Parathyroid adenoma (tissue), 2 donors: ENCODE measurements at regions not wholly inside any gene's neighbourhood (a gene's known extent, or its start where the extent isn't known, plus 50 kb on each side); places are given as distances from the start of the nearest gene placed in this dataset.

Experiments used
- H2AFZ ChIP-seq: fragments of 300-600 bp; sonication (generic); one replicate; pipeline ENCODE4 v1.7.0; 2017; ENCODE audit warnings: antibody characterized with exemption, mild to moderate bottlenecking
- H3K27ac ChIP-seq: fragments of 300-600 bp; sonication (generic); one replicate; pipeline ENCODE4 v1.7.0; 2017
- H3K27me3 ChIP-seq: fragments of 300-600 bp; sonication (generic); one replicate; pipeline ENCODE4 v1.7.0; 2017; ENCODE audit warnings: low read length; ENCODE audit not compliant: control insufficient read depth, insufficient read depth
- H3K36me3 ChIP-seq: fragments of 300-600 bp; sonication (generic); one replicate; pipeline ENCODE4 v1.7.0; 2017; ENCODE audit warnings: low read length; ENCODE audit not compliant: control insufficient read depth, insufficient read depth
- H3K4me1 ChIP-seq: fragments of 300-600 bp; sonication (generic); one replicate; pipeline ENCODE4 v1.7.0; 2017; ENCODE audit warnings: control low read depth
- H3K4me2 ChIP-seq: fragments of 300-600 bp; sonication (generic); one replicate; pipeline ENCODE4 v1.7.0; 2017; ENCODE audit warnings: low read length
- H3K4me3 ChIP-seq: fragments of 300-600 bp; sonication (generic); one replicate; pipeline ENCODE4 v1.7.0; 2017; ENCODE audit warnings: low read depth, low read length
- H3K79me2 ChIP-seq: fragments of 300-600 bp; sonication (generic); one replicate; pipeline ENCODE4 v1.7.0; 2017; ENCODE audit warnings: control low read depth
- H3K9ac ChIP-seq: fragments of 300-600 bp; sonication (generic); one replicate; pipeline ENCODE4 v1.7.0; 2017; ENCODE audit warnings: mild to moderate bottlenecking
- H3K9me3 ChIP-seq: fragments of 300-600 bp; sonication (generic); one replicate; pipeline ENCODE4 v1.7.0; 2017; ENCODE audit warnings: low read length; ENCODE audit not compliant: control insufficient read depth
- CTCF ChIP-seq: fragments of 300-600 bp; sonication (generic); IDR thresholded peaks from one replicate; pipeline ENCODE4 v1.7.0; 2017; ENCODE audit warnings: antibody characterized with exemption, mild to moderate bottlenecking
- donor health status: primary hyperparathyroidism.

DNA sequence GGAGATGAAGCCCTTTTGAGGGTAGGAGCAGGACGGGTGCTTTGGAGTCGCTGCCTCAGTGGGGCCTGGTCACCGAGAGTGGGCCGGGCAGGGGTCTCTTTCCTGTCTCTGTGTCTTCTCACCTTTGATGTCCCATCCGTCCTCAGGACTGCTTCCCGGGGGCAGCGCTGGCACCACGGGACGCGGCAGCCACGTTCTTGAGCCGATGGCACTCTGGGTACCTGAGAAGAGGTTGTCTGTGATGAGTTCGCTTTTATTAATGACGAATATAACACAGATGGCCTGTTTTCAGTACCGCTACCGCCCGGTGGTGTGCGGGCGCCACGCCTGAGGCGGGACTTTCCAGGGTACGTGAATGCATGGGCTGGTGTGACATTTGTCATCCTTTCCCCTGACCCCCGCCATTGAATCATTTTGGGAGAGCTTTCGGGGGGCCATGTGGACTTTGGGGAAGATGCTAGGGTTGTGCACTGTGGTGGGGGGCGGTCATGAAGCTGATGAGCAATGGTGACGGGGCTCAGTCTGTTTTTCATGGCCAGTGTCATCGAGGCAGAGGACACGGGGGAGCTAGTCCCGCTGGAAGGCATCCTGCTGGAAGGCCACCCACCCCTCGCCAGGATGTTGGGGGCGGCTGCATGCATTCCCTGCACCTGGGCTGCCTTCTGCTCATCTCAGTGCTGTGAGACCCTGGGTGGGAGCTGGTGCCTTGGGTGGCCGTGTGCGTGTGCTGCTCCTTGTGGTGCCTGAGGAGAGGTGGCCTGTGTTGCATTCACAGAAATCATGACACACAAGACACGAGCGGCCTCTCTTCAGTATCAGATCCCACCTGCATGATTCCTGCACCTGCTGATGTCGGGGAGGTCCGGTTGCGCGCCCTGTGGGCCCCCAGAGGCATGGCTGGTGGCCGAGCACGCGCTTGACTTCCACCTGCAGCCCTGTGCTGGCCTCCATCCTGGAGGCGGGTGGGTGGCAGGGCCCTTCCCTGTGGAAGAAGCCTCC is 162.5 kb upstream of the RTL1 start:
- Histone ChIP-seq H3K4me2 (no peak overlapping the region), H3K9ac (no peak overlapping the region), H3K27ac (no peak overlapping the region), H2AFZ (no peak overlapping the region), H3K27me3 (no peaks in the 10 kb centered on the region), H3K79me2 (no peaks in the 10 kb centered on the region), H3K9me3 (no peaks in the 10 kb centered on the region), H3K4me1 (no peaks in the 10 kb centered on the region), H3K4me3 (no peak overlapping the region), H3K36me3 (no peaks in the 10 kb centered on the region)
- TF ChIP-seq CTCF, result no peak

GRCh38 chr14:101066826-101067510 is 163.4 kb upstream of the RTL1 start:
- no peak overlapping the region for H3K4me3 ChIP-seq
- no peak overlapping the region for H3K9ac ChIP-seq
- TF ChIP-seq CTCF, result no peak
- no peaks in the 10 kb centered on the region for H3K79me2 ChIP-seq
- no peaks in the 10 kb centered on the region for H3K9me3 ChIP-seq
- H3K4me1 ChIP-seq, result no peaks in the 10 kb centered on the region
- no peaks in the 10 kb centered on the region for H3K27me3 ChIP-seq
- H3K4me2 ChIP-seq, result no peak overlapping the region
- H2AFZ ChIP-seq, result no peak overlapping the region
- H3K36me3 ChIP-seq, result no peaks in the 10 kb centered on the region
- H3K27ac ChIP-seq, result no peak overlapping the region

DNA sequence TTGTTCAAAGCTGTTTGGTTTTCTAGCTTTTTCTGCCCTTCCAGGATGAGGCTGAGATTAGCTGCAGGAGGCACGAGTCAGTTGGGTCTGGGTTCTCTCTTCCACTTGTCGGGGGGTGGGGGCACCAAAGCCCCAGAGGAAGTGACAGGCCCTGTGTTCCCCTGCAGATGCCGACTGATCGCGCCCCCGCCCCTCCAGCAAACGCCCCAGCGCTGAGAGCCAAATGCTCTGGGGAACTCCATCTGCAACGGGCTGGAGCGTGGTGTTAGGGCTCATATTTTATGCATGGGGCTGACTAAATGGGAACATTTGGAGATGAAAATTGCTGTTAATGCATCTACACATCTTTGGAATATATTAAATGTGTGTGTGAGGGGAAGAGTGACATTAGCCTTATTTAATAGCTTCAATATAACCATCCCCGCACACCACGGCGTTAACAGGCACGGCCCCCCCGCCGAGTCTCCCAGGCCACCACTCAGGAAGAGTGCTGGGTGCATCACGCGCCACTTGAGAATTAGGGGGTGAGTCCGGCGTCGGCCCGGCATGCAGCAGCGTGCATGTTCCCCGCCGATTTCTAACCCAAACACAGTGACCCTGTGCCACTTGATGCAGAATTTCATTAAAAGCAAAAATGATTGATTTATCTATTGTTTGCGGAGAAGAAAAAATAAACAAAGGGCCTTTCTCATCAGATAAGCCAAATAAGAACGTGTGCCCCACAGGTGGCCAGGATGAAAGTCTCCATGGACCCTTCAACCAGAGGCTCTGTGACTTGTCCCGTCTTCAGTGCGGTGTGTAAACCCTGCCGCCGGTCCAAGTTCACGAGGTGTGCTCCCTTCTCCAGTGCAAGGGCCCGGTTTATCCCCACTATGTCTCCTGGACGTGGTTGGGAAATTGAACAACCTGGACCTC is 165.0 kb upstream of the RTL1 start:
- Histone ChIP-seq H3K27ac (no peak overlapping the region), H3K27me3 (no peaks in the 10 kb centered on the region), H3K9ac (no peak overlapping the region), H3K9me3 (no peaks in the 10 kb centered on the region), H3K4me1 (no peaks in the 10 kb centered on the region), H3K4me3 (no peak overlapping the region), H3K4me2 (no peak overlapping the region), H3K79me2 (no peaks in the 10 kb centered on the region), H3K36me3 (no peaks in the 10 kb centered on the region), H2AFZ (no peak overlapping the region)
- no peak for TF ChIP-seq CTCF

GRCh38 chr14:101069228-101069549 is 165.7 kb upstream of the RTL1 start:
- Histone ChIP-seq H3K27ac (no peak overlapping the region), H3K4me2 (no peak overlapping the region), H3K79me2 (no peaks in the 10 kb centered on the region), H3K4me3 (no peak overlapping the region), H3K4me1 (no peaks in the 10 kb centered on the region), H2AFZ (no peak overlapping the region), H3K27me3 (no peaks in the 10 kb centered on the region), H3K36me3 (no peaks in the 10 kb centered on the region), H3K9ac (no peak overlapping the region), H3K9me3 (no peaks in the 10 kb centered on the region)
- TF ChIP-seq CTCF, result no peak
